B cell (primary cell): ENCODE measurements at regions not wholly inside any gene's neighbourhood (a gene's known extent, or its start where the extent isn't known, plus 50 kb on each side); places are given as distances from the start of the nearest gene placed in this dataset.

ENCODE experiments used
- ATAC-seq: fragments of 200-7000 bp; cut with Tn5 transposase; one replicate; pipeline ENCODE4 v1.10.0; 2021; ENCODE audit warnings: low read depth, mild to moderate bottlenecking, moderate number of reproducible peaks, moderate library complexity
- CTCF ChIA-PET: fragments of 350-600 bp; sonication (Branson Sonifier 250); formaldehyde crosslinking; loops from one replicate; lab custom pipeline; 2021; ENCODE audit warnings: antibody characterized with exemption, inconsistent platforms; lab: Charles Lee
- POLR2A ChIA-PET: fragments of 350-600 bp; sonication (Branson Sonifier 250); formaldehyde crosslinking; loops from one replicate; lab custom pipeline; 2021; ENCODE audit warnings: antibody characterized with exemption; lab: Charles Lee
- DNase-seq: peaks from one replicate; pipeline ENCODE4 v3.0.0; 2013
- H2AFZ ChIP-seq: 2 replicates; pipeline ENCODE4 v1.6.1; 2012; ENCODE audit warnings: mild to moderate bottlenecking, low read depth, low read length; ENCODE audit not compliant: insufficient read depth, poor library complexity, severe bottlenecking
- H3K27ac ChIP-seq, 2 donors: 1 replicate in 1 of 2; 2 replicates in 1 of 2; pipeline ENCODE4 v1.5.1; 2012 to 2013; ENCODE audit warnings: low read length in 2 of 2, mild to moderate bottlenecking in 2 of 2, moderate library complexity in 1 of 2
- H3K27me3 ChIP-seq, 4 experiments: fragments of 200-600 bp in 1 of 4; sonication (generic) in 1 of 4; replicated peaks in 1 of 4; 1 replicate in 2 of 4; 2 replicates in 2 of 4; pipeline versions ENCODE4 v1.6.1 to v1.7.0; 2013 to 2016; ENCODE audit warnings: low read length in 3 of 4, mild to moderate bottlenecking in 2 of 4, mixed read lengths in 1 of 4, moderate library complexity in 1 of 4; ENCODE audit not compliant: insufficient read depth in 4 of 4, control insufficient read depth in 3 of 4; ENCODE audit errors: control extremely low read depth in 1 of 4
- H3K36me3 ChIP-seq, 2 experiments: replicated peaks in 1 of 2; 1 replicate in 1 of 2; 2 replicates in 1 of 2; pipeline versions ENCODE4 v1.6.1 to v1.7.1; 2013; ENCODE audit warnings: low read length in 1 of 2; ENCODE audit not compliant: insufficient read depth in 2 of 2, control insufficient read depth in 1 of 2; ENCODE audit errors: control extremely low read depth in 1 of 2, extremely low read depth in 1 of 2
- H3K4me1 ChIP-seq, 2 donors: fragments of 200-600 bp in 1 of 2; sonication (generic) in 1 of 2; 1 replicate in 1 of 2; 2 replicates in 1 of 2; pipeline versions ENCODE4 v1.5.1 to v1.6.1; 2013 to 2017; ENCODE audit warnings: low read length in 2 of 2; ENCODE audit not compliant: control insufficient read depth in 2 of 2, insufficient read depth in 2 of 2
- H3K4me2 ChIP-seq: replicated peaks from 2 replicates; pipeline ENCODE3; 2012; ENCODE audit warnings: mild to moderate bottlenecking, low read depth, low read length; ENCODE audit not compliant: poor library complexity, severe bottlenecking
- H3K4me3 ChIP-seq, 5 experiments: fragments of 200-600 bp in 1 of 5; sonication (generic) in 1 of 5; 1 replicate in 3 of 5; 2 replicates in 2 of 5; pipeline versions ENCODE4 v1.5.1 to v1.7.0; 2011 to 2016; ENCODE audit warnings: low read length in 4 of 5, mild to moderate bottlenecking in 4 of 5, low read depth in 2 of 5, control low read depth in 1 of 5, moderate library complexity in 1 of 5; ENCODE audit not compliant: insufficient read depth in 1 of 5; ENCODE audit errors: control extremely low read depth in 1 of 5, extremely low read depth in 1 of 5
- H3K79me2 ChIP-seq: fragments of 200-600 bp; sonication (generic); one replicate; pipeline ENCODE4 v1.6.0; 2016; ENCODE audit warnings: low read length; ENCODE audit not compliant: control insufficient read depth, insufficient read depth
- H3K9ac ChIP-seq: fragments of 200-600 bp; sonication (generic); 2 replicates; pipeline ENCODE4 v1.6.1; 2017; ENCODE audit warnings: mild to moderate bottlenecking, low read length, moderate library complexity
- H3K9me3 ChIP-seq, 3 donors: one replicate each; pipeline versions ENCODE4 v1.6.1 to v1.7.1; 2013; ENCODE audit warnings: low read length in 2 of 3; ENCODE audit not compliant: control insufficient read depth in 2 of 3, insufficient read depth in 1 of 3; ENCODE audit errors: control extremely low read depth in 1 of 3
- H4K20me1 ChIP-seq: 2 replicates; pipeline ENCODE4 v1.6.0; 2012; ENCODE audit warnings: mild to moderate bottlenecking, low read length; ENCODE audit not compliant: insufficient read depth, control insufficient read depth, poor library complexity, severe bottlenecking
- H3K27ac Mint-ChIP-seq: one replicate; pipeline ENCODE4 v1.8.0; 2021; ENCODE audit warnings: mixed read lengths
- H3K27me3 Mint-ChIP-seq: one replicate; pipeline ENCODE4 v1.8.0; 2021; ENCODE audit warnings: mixed read lengths
- H3K4me1 Mint-ChIP-seq: one replicate; pipeline ENCODE4 v1.8.0; 2021; ENCODE audit warnings: mixed read lengths
- H3K4me3 Mint-ChIP-seq: one replicate; pipeline ENCODE4 v1.8.0; 2021; ENCODE audit warnings: mixed read lengths
- H3K9me3 Mint-ChIP-seq: one replicate; pipeline ENCODE4 v1.8.0; 2022; ENCODE audit warnings: mixed read lengths; ENCODE audit not compliant: insufficient read depth
- EZH2 ChIP-seq: IDR thresholded peaks from 2 replicates; pipeline ENCODE4 v1.6.1; 2012; ENCODE audit warnings: borderline replicate concordance, low read depth, mild to moderate bottlenecking, moderate library complexity, low read length; ENCODE audit not compliant: insufficient read depth, poor library complexity, severe bottlenecking
- WGBS: methylation state at CpG from one replicate; pipeline ENCODE4 v1.1.5; 2013; ENCODE audit warnings: missing lambda C conversion rate; ENCODE audit not compliant: insufficient coverage; 5-methylcytosine and 5-hydroxymethylcytosine counted together
- intact Hi-C: fragments of 100-400 bp; cut with micrococcal nuclease; formaldehyde crosslinking; loops from one replicate; pipeline ENCODE4 v1.10.0; 2022
- TF ChIP-seq, protein P1 (sequence below): fragments of 200-600 bp; IDR thresholded peaks from one replicate; pipeline ENCODE4 v1.8.0; 2022; ENCODE audit warnings: antibody characterized with exemption, mild to moderate bottlenecking

DNA sequence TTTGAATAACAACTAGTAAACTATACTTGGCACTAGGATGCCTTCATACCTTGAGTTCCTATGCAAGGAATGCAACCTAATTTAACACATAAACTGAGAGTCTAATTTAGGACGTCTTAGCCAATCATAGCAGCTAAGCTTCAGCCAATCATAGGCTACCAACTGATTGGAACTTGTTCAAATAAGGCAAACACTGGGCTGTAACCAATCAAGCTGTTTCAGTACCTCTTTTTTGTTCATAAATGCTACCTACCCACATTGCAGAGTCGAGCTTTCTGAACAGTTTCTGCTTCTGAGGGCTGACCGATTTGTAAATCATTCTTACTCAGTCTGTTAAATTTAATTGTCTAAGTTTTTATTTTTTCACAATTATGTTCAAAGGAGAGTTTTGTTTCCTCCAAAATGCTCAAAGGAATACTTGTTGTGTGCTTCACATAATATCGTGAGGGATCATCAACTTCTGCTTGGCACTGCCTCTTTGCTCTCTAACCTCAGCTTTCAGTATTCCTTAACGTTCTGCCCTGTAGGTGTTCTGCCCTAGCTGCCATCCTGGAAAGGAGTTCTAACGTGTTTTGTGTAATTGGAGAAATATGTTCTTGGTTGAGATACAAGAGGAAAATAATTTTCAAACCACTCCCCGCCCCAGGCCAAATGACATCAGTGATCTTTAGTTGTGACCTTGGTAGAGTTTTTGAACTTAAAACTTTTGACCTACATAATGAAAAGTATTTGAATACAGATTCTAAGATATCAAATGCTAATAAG lies 380.4 kb upstream of the MIS18BP1 start:
- H3K27ac ChIP-seq, result no peak overlapping the region
- CTCF ChIA-PET, result no interaction called here
- ATAC-seq (no peak), DNase-seq (no peak)
- H3K4me3 Mint-ChIP-seq, result no peak overlapping the region
- POLR2A ChIA-PET, result no interaction called here
- H3K9me3 ChIP-seq, result peaks cover 0 to 14% (median 5%) of the 10 kb centered on the region in 3 donors
- peaks cover 3% of the 10 kb centered on the region for H3K9me3 Mint-ChIP-seq
- no peaks in the 10 kb centered on the region for H4K20me1 ChIP-seq
- no peaks in the 10 kb centered on the region for H3K36me3 ChIP-seq
- H3K4me2 ChIP-seq, result no peak overlapping the region
- H3K27me3 ChIP-seq, result no peaks in the 10 kb centered on the region
- H3K27ac Mint-ChIP-seq, result no peak overlapping the region
- no peaks in the 10 kb centered on the region for H3K4me1 Mint-ChIP-seq
- 91% methylated on average over 1 of the region's 7 CpGs for WGBS
- H3K4me1 ChIP-seq, result no peaks in the 10 kb centered on the region
- intact Hi-C loops, result no loop called here
- no peak overlapping the region for H3K4me3 ChIP-seq
- no peaks in the 10 kb centered on the region for H3K27me3 Mint-ChIP-seq
- no peak overlapping the region for H3K9ac ChIP-seq
- no peak overlapping the region for H2AFZ ChIP-seq
- no peaks in the 10 kb centered on the region for H3K79me2 ChIP-seq
- TF ChIP-seq EZH2, result no peak

GRCh38 chr14:45621731-45622130 lies 368.7 kb upstream of the MIS18BP1 start:
- TF ChIP-seq EZH2, result no peak
- TF ChIP-seq, protein P1, sequence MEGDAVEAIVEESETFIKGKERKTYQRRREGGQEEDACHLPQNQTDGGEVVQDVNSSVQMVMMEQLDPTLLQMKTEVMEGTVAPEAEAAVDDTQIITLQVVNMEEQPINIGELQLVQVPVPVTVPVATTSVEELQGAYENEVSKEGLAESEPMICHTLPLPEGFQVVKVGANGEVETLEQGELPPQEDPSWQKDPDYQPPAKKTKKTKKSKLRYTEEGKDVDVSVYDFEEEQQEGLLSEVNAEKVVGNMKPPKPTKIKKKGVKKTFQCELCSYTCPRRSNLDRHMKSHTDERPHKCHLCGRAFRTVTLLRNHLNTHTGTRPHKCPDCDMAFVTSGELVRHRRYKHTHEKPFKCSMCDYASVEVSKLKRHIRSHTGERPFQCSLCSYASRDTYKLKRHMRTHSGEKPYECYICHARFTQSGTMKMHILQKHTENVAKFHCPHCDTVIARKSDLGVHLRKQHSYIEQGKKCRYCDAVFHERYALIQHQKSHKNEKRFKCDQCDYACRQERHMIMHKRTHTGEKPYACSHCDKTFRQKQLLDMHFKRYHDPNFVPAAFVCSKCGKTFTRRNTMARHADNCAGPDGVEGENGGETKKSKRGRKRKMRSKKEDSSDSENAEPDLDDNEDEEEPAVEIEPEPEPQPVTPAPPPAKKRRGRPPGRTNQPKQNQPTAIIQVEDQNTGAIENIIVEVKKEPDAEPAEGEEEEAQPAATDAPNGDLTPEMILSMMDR, result no peak
- Histone ChIP-seq H3K36me3 (no peaks in the 10 kb centered on the region), H3K79me2 (no peaks in the 10 kb centered on the region), H3K4me3 (no peak overlapping the region), H3K27ac (no peak overlapping the region), H3K9me3 (no peaks in the 10 kb centered on the region), H3K27me3 (no peaks in the 10 kb centered on the region), H4K20me1 (no peaks in the 10 kb centered on the region), H2AFZ (no peak overlapping the region), H3K9ac (no peak overlapping the region), H3K4me1 (no peaks in the 10 kb centered on the region), H3K4me2 (no peak overlapping the region)
- Mint-ChIP-seq H3K27me3 (no peaks in the 10 kb centered on the region), H3K9me3 (peaks cover 2% of the 10 kb centered on the region), H3K4me1 (no peaks in the 10 kb centered on the region), H3K27ac (no peak overlapping the region), H3K4me3 (no peak overlapping the region)
- no CpG with 5 or more reads among the region's 2 CpGs for WGBS
- POLR2A ChIA-PET, result no interaction called here
- intact Hi-C loops, result no loop called here
- CTCF ChIA-PET, result no interaction called here
- DNase-seq (no peak), ATAC-seq (no peak)
